Epithelial cell of esophagus (primary cell): ENCODE measurements at regions not wholly inside any gene's neighbourhood (a gene's known extent, or its start where the extent isn't known, plus 50 kb on each side); places are given as distances from the start of the nearest gene placed in this dataset.
A peak's percentile ranks its signal among the peaks of the same experiment; 100 is the strongest.

Experiments used
- DNase-seq: peaks from one replicate; pipeline ENCODE4 v3.0.0; 2010; ENCODE audit warnings: low read depth
- H3K4me3 ChIP-seq: 2 replicates; pipeline ENCODE4 v1.5.1; 2011; ENCODE audit warnings: mild to moderate bottlenecking, low read length, control low read depth
- TF ChIP-seq, protein P1 (sequence below): IDR thresholded peaks from 2 replicates; pipeline ENCODE4 v1.5.1; 2011; ENCODE audit warnings: low read depth, mild to moderate bottlenecking, low read length, control low read depth, inconsistent platforms; ENCODE audit not compliant: insufficient read depth; ENCODE audit errors: missing control alignments

DNA sequence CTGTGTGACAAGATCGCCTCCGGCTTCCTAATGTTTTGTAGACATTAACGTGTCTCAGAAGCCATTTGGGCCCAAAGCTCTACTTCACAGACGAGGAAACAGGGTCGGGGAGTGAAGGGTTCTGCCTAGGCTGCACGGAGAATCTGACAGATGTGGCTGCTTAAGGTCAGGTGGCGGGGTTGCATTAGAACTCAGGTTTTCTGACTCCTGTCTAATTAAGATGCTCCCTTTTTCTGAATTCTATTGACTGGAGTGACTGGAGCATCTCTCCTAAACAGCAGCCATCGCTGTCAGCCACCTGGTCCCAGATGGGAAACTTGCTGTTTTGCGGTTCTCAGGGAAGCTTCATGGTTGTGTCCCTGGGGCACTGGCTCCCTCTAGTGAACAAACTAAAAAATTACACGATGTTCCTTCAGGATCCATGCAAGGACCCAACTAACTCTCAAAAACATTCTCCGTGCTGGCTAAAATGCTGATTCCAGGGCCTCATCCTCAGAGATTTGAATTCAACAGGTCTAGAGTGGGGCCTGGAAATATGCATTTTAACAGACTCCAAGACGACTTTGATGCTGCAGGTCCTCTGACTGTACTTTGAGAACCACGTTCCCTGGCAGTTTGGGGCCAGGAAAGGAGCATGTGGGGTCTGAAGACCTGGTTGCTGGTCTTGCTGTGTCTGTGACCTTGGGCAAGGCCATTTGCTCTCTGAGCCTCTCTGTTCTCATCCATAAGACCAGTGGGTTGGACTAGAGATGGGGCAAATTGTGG lies 117.4 kb downstream of the IRF8 start:
- TF ChIP-seq, protein P1, sequence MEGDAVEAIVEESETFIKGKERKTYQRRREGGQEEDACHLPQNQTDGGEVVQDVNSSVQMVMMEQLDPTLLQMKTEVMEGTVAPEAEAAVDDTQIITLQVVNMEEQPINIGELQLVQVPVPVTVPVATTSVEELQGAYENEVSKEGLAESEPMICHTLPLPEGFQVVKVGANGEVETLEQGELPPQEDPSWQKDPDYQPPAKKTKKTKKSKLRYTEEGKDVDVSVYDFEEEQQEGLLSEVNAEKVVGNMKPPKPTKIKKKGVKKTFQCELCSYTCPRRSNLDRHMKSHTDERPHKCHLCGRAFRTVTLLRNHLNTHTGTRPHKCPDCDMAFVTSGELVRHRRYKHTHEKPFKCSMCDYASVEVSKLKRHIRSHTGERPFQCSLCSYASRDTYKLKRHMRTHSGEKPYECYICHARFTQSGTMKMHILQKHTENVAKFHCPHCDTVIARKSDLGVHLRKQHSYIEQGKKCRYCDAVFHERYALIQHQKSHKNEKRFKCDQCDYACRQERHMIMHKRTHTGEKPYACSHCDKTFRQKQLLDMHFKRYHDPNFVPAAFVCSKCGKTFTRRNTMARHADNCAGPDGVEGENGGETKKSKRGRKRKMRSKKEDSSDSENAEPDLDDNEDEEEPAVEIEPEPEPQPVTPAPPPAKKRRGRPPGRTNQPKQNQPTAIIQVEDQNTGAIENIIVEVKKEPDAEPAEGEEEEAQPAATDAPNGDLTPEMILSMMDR, result peak; percentile 75
- H3K4me3 ChIP-seq, result no peak overlapping the region
- peak; percentile 60 for DNase-seq

DNA sequence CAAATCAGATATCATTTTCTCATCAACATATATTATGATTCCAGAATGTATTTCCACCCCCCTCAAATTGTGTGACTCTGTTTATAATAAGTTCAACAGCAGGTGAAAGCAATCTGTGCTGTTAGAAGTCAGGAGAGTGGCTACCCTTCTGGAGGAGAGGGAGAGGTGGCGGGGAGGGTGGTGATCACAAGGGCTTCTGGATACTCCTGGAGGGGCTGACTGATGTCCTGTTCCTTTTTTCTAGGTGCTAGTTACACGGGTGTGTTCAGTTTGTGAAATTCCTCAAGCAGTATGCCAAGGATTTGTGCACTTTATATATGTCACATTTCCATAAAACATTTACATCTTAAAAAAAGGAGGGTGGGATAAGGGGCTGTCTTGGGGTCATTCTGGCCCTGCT lies 119.1 kb downstream of the IRF8 start:
- TF ChIP-seq, protein P1, result no peak

DNA sequence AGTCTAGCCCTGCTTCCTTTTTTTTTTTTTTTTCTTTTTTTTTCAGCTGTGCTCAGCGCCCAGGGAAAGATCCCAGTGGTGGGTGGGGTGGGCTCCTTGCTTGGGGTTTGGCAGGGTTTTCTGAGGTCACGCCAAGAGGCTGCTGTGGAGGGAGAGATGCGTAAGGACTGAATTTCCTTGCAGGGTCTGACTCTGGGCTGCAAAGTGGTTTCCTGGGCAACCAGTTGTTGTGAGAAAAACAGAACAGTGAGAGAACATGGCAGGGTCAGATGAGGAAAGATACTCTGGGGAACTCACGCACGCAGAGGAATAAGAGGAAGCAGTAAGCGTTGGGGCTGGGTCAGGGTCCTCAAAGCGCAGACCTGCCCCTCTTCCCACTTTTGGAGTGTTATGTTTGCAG lies 119.5 kb downstream of the IRF8 start:
- H3K4me3 ChIP-seq, result no peak overlapping the region
- no peak for DNase-seq
- TF ChIP-seq, protein P1, result no peak

More for the DNA sequence above, 119.1 kb downstream of the IRF8 start:
- H3K4me3 ChIP-seq, result no peak overlapping the region
- no peak for DNase-seq

DNA sequence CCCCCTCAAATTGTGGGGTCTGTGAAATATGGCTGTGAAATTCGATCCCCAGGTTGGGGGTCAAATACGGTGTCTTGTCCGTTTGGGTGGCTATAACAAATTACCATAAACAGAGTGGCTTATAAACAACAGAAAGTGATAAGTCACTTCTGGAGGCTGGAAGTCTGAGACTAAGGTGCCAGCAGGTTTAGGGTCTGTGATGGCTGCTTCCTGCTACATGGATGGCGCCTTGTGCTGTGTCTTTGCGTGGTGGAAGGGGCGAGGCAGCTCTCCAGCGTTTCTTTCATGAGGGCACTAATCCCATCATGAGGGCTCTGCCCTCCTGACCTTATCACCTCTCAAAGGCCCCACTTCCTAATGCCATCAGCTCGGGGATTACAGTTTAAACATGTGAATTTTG lies 120.0 kb downstream of the IRF8 start:
- H3K4me3 ChIP-seq, result no peak overlapping the region
- TF ChIP-seq, protein P1, result no peak
- no peak for DNase-seq

DNA sequence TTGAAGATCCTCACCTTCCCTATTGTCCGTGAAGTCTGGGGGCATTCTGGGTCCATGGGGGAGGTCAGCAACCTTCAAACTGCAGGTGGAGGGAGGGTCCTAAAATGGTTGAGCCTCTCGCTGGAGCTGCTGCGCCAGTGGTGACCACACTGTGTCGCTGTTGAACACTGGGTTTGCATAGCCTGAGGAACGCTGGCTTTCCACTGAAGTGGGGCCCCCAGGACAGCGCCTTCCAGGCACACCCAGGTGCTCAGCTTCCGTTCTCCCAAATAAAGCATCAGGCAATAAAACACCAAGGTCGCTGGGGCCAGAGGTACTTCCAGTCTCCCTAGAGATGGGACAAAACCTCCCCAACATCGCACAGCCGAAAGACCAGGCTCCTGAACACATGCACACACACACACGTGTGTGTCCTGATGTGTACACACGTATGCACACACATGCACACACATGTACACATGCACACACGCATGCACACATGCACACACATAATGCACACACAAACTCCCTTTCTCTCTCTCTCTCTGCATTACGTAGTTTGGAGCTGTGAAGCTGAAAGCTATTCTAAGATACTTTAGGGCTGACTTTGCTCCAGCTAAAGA lies 120.6 kb downstream of the IRF8 start:
- no peak overlapping the region for H3K4me3 ChIP-seq
- no peak for DNase-seq
- TF ChIP-seq, protein P1, result no peak

DNA sequence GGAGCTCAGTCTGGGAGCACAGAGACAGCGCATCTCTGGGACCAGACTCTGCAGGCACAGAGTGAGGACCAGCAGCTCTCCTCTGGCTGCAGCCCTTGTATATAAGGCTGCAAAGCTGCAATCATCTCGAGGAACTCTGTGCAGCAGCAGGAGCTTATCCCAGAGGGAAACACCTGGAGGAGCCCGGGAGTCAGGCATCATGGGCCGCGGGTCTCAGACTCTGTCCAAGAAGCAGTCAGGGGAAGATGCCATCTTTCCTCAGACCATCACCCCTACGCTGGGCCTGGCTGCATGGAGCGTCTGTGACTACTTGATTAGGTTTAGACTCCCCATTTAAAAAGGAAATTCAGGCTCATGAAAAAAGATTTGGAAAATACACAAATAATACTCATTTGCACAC lies 122.0 kb downstream of the IRF8 start:
- TF ChIP-seq, protein P1, result no peak
- DNase-seq, result no peak

More for the DNA sequence above, 122.0 kb downstream of the IRF8 start:
- H3K4me3 ChIP-seq, result no peak overlapping the region
